GM13976 (cell line): ENCODE measurements at regions not wholly inside any gene's neighbourhood (a gene's known extent, or its start where the extent isn't known, plus 50 kb on each side); places are given as distances from the start of the nearest gene placed in this dataset.

Source experiments
- DNase-seq: peaks from one replicate; pipeline ENCODE4 v3.0.0; 2012; ENCODE audit warnings: low spot score
- in situ Hi-C: fragments of 300-500 bp; cut with MboI; formaldehyde crosslinking; loops from one replicate; pipeline ENCODE4 v1.12.0; 2022; ENCODE audit warnings: low sequenced_read_pairs, mixed read lengths, inconsistent platforms; ENCODE audit not compliant: unreplicated experiment
- TF ChIP-seq, protein P1 (sequence below): IDR thresholded peaks from 2 replicates; pipeline ENCODE4 v1.5.1; 2012; ENCODE audit warnings: borderline replicate concordance, mild to moderate bottlenecking; ENCODE audit not compliant: insufficient read depth; ENCODE audit errors: extremely low read depth, missing control alignments, control extremely low read depth

DNA sequence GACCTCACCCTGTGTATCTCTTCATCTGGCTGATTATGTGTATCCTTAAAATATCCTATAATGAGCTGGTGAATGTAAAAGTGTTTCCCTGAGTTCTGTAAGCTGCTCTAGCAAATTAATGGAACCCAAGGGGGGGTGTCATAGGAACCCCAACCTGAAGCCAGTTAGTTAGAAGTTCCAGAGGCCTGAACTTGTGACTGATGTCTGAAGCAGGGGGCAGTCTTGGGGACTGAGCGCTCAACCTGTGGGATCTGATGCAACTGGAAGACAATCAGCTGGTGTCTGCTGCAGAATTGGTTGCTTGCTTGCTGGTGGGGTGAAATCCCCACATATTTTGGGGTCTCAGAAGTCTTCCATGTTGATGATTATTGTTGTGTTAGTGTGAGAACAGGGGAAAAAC lies 75.7 kb upstream of the NKD1 start:
- in situ Hi-C loops, result no loop called here
- TF ChIP-seq, protein P1, sequence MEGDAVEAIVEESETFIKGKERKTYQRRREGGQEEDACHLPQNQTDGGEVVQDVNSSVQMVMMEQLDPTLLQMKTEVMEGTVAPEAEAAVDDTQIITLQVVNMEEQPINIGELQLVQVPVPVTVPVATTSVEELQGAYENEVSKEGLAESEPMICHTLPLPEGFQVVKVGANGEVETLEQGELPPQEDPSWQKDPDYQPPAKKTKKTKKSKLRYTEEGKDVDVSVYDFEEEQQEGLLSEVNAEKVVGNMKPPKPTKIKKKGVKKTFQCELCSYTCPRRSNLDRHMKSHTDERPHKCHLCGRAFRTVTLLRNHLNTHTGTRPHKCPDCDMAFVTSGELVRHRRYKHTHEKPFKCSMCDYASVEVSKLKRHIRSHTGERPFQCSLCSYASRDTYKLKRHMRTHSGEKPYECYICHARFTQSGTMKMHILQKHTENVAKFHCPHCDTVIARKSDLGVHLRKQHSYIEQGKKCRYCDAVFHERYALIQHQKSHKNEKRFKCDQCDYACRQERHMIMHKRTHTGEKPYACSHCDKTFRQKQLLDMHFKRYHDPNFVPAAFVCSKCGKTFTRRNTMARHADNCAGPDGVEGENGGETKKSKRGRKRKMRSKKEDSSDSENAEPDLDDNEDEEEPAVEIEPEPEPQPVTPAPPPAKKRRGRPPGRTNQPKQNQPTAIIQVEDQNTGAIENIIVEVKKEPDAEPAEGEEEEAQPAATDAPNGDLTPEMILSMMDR, result no peak
- DNase-seq, result no peak

GRCh38 chr16:50470687-50471086 lies 77.5 kb upstream of the NKD1 start:
- TF ChIP-seq, protein P1, result no peak
- in situ Hi-C loops, result no loop called here
- DNase-seq, result no peak

DNA sequence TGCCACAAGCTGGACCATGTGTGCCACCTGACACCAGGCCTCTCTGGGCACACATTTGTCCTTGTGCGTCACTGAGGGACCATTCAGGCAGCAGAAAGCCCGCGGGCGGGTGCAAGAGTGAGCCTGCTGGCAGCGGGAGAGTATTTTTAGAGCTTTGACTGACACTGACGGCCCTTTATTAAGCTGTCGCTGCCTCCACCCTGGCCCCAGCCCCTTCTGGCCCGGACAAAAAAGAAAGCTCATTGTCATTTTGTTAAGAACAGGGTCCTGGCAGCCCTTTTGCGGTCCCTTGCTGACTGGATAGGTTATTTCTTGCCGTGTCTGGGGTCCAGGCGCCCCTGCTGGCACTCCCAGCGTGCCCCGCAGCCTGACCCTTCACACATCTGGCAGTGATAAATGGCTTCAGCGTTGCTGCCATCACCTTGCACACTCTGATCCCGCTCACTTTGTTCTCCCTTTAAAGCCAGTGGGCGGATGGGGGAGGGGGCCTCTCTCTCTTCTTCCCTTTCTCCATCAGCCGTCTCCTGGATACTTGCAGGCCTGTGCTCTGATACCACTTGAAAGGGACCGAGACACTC lies 78.4 kb upstream of the NKD1 start:
- in situ Hi-C loops, result no loop called here
- DNase-seq, result no peak
- TF ChIP-seq, protein P1, result no peak

- TF ChIP-seq, protein P1, result no peak
- no peak for DNase-seq
- in situ Hi-C loops, result no loop called here
Observed at GRCh38 chr16:50469121-50469743, 79.0 kb upstream of the NKD1 start.

GRCh38 chr16:50468749-50469078 lies 79.5 kb upstream of the NKD1 start:
- TF ChIP-seq, protein P1, result no peak
- in situ Hi-C loops, result no loop called here
- DNase-seq, result no peak

DNA sequence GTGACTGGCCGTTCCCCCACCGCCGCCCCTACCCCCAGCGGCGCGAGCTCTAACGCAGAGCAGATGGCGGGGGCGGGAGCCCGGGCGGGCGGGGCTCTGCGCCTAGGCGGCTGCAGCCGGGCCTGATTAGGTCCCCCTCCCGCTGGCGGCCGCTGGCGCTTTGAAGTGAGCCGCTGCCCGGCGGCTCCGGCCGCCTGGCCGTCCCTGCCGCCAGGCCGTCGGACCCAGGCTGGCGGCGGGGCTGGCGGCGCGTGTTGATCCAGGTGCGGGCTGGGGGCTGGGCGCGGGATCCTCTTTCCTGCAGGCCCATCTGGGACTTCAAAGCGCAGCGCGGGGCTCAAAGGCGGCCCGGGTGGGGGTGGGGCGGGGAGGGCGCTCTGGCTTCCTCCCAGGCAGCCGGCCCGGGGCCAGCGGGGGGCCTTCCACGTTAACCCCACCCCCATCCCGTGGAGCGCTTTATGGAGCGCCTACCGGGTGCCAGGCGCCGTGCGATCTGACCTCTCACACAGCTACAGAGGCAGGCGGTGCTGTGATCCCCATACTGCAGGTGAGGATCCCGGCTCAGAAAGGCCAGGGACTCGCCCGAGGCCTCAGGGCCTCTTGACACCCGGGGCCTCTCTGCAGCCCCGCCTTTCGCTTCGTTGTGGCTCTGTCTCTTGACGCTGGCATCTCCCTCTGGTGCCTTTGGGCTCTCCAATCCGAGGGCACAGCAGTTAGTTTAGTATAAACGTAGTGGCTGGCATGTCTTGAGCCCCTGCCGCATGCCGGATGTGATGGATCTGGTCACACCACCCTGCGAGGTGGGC lies 80.0 kb upstream of the NKD1 start:
- TF ChIP-seq, protein P1, result no peak
- in situ Hi-C loops, result no loop called here
- peak; percentile 70 for DNase-seq
